HG03175 (cell line): ENCODE measurements at regions not wholly inside any gene's neighbourhood (a gene's known extent, or its start where the extent isn't known, plus 50 kb on each side); places are given as distances from the start of the nearest gene placed in this dataset.

ENCODE experiments used
- ATAC-seq: cut with Tn5 transposase; IDR thresholded peaks from one replicate; pipeline ENCODE4 v1.9.1; 2021; ENCODE audit warnings: mild to moderate bottlenecking, moderate library complexity; ENCODE audit not compliant: unreplicated experiment

GRCh38 chr5:133778636-133779035, 166.3 kb upstream of the FSTL4 start:
- no peak for ATAC-seq

GRCh38 chr5:133777951-133778350, 165.6 kb upstream of the FSTL4 start:
- no peak for ATAC-seq

GRCh38 chr5:133775584-133776304, 163.4 kb upstream of the FSTL4 start:
- ATAC-seq = no peak

GRCh38 chr5:133773247-133774202, 161.2 kb upstream of the FSTL4 start:
- ATAC-seq = no peak

GRCh38 chr5:133769842-133770241, 157.5 kb upstream of the FSTL4 start:
- no peak for ATAC-seq

GRCh38 chr5:133763744-133764143, 151.4 kb upstream of the FSTL4 start:
- no peak for ATAC-seq

GRCh38 chr5:133761632-133762031, 149.3 kb upstream of the FSTL4 start:
- no peak for ATAC-seq

GRCh38 chr5:133760532-133760931, 148.2 kb upstream of the FSTL4 start:
- ATAC-seq = no peak

- no peak for ATAC-seq
Observed at GRCh38 chr5:133758641-133759040, 146.3 kb upstream of the FSTL4 start.

- no peak for ATAC-seq
Observed at GRCh38 chr5:133757396-133757945, 145.1 kb upstream of the FSTL4 start.

- no peak for ATAC-seq
Observed at GRCh38 chr5:133756756-133757155, 144.4 kb upstream of the FSTL4 start.

GRCh38 chr5:133756036-133756435, 143.7 kb upstream of the FSTL4 start:
- no peak for ATAC-seq

- ATAC-seq = no peak
Observed at GRCh38 chr5:133754575-133755169, 142.3 kb upstream of the FSTL4 start.

GRCh38 chr5:133753856-133754255, 141.5 kb upstream of the FSTL4 start:
- ATAC-seq = no peak

GRCh38 chr5:133751846-133752245, 139.5 kb upstream of the FSTL4 start:
- ATAC-seq = no peak

GRCh38 chr5:133751421-133751820, 139.1 kb upstream of the FSTL4 start:
- no peak for ATAC-seq

GRCh38 chr5:133750856-133751255, 138.5 kb upstream of the FSTL4 start:
- ATAC-seq = no peak

GRCh38 chr5:133750356-133750755, 138.0 kb upstream of the FSTL4 start:
- ATAC-seq = no peak

GRCh38 chr5:133749331-133749985, 137.1 kb upstream of the FSTL4 start:
- no peak for ATAC-seq

- no peak for ATAC-seq
Observed at GRCh38 chr5:133746834-133747233, 134.5 kb upstream of the FSTL4 start.

GRCh38 chr5:133744960-133745308, 132.6 kb upstream of the FSTL4 start:
- no peak for ATAC-seq
